ENCODE measurements at regions not wholly inside any gene's neighbourhood (a gene's known extent, or its start where the extent isn't known, plus 50 kb on each side); places are given as distances from the start of the nearest gene placed in this dataset.

DNA sequence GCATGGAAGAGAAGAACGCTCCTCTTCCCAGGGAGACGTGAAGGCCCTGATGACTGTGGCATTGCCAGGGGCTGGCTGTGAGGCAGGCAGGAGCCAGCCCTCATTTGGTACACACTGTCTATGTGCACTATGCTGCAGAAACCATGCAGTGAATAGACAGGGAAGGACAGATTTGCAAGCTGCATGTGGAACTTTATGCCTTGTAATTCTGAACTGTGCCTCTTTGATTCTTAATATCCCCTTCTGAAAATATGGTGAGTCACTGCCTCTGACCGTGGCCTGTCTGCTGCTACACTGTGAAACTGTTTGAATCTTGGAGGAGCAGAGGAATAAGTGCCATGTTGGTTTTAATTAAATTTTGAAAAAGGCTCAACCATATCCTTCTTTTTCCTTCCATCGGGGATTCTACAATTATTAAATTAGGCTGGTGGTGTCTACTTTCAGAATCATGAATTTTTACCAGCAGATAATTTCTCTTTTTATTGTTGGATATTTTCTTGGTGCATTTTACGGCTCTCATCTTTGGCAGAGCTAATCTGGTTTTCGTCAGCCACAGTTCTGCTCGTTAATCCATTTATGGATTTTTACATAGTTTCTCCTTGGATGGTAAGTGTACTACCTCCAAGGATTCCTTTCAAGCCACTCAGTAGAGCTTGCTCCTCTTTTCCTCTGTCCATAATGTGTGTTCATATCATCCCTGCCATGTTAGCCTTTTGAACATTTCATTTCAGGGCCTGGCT is 301.0 kb upstream of the SLC35B3 start:
- no peaks in the 10 kb centered on the region for H3K79me2 ChIP-seq (ENCODE audit: insufficient read depth, low read length)
- H3K4me1 ChIP-seq (ENCODE audit: insufficient read depth, low read length), result no peaks in the 10 kb centered on the region
- ChIA-PET POLR2A (no interaction called here), CTCF (ENCODE audit: low intra/inter-chr PET ratio, low total read pairs) (no interaction called here)
- no peak overlapping the region for H3K4me2 ChIP-seq (ENCODE audit: low read depth, low read length)
- FAIRE-seq, result no peak
- H3K9me3 ChIP-seq (ENCODE audit: low read length), result peaks cover 8% of the 10 kb centered on the region; the same call in 1 of the 2 replicates
- no TSS peak for BruUV-seq (replicated peaks)
- no peak overlapping the region for H3K27ac ChIP-seq (ENCODE audit: extremely low read length, insufficient read depth, low read length)
- no peaks in the 10 kb centered on the region for H3K36me3 ChIP-seq (replicated peaks in 1 of 2; ENCODE audit: control insufficient read depth in 1 of 2, insufficient read depth in 2 of 2, low read length in 2 of 2)
- H3K4me3 ChIP-seq (replicated peaks in 1 of 3; ENCODE audit: insufficient read depth in 1 of 3, low read depth in 2 of 3, low read length in 3 of 3), result no peak overlapping the region
- no peak for ATAC-seq
- no peaks in the 10 kb centered on the region for H3K27me3 ChIP-seq (ENCODE audit: control insufficient read depth in 1 of 2, insufficient read depth in 2 of 2, low read length in 2 of 2)
- no peak overlapping the region for H2AFZ ChIP-seq (ENCODE audit: low read length)
- WGBS (ENCODE audit: low lambda C conversion rate), result 12% methylated on average over 7 of the region's 7 CpGs
- intact Hi-C loops (cut with micrococcal nuclease; ENCODE audit: unreplicated experiment), result no loop called here
- no peaks in the 10 kb centered on the region for H4K20me1 ChIP-seq (ENCODE audit: insufficient read depth, low read length)
- no peak for DNase-seq (ENCODE audit: low spot score)
- no peak overlapping the region for H3K9ac ChIP-seq (ENCODE audit: insufficient read depth, low read depth, low read length)
- in situ Hi-C loops (cut with HindIII; ENCODE audit: extremely low pct_ligation_motif_present, low pct_unique_long_range_greater_than_20kb), result no loop called here
- TF ChIP-seq SOX6 (IDR thresholded peaks at IDR 0.05), result no peak
- no peak for TF ChIP-seq SOX6 (CRISPR knock-in tag; IDR thresholded peaks at IDR 0.05)
- no peak for TF ChIP-seq ZNF792 (CRISPR knock-in tag; IDR thresholded peaks at IDR 0.05)
- no peak for TF ChIP-seq JUN (CRISPR knock-in tag; IDR thresholded peaks at IDR 0.05)
- no peak for TF ChIP-seq NPAS2 (CRISPR knock-in tag; IDR thresholded peaks at IDR 0.05; ENCODE audit: borderline replicate concordance)
- no peak for TF ChIP-seq GABPB1 (CRISPR knock-in tag; IDR thresholded peaks at IDR 0.05)
- no peak for TF ChIP-seq ZNF337 (CRISPR knock-in tag; IDR thresholded peaks at IDR 0.05; ENCODE audit: borderline replicate concordance, low read depth)
- no peak for TF ChIP-seq ZNF329 (CRISPR knock-in tag; IDR thresholded peaks at IDR 0.05; ENCODE audit: low read depth)
- no peak for TF ChIP-seq ZNF816 (CRISPR knock-in tag; IDR thresholded peaks at IDR 0.05; ENCODE audit: borderline replicate concordance)
- no peak for TF ChIP-seq ZNF646 (CRISPR knock-in tag; IDR thresholded peaks at IDR 0.05)
- TF ChIP-seq CBX5 (CRISPR knock-in tag; IDR thresholded peaks at IDR 0.05; ENCODE audit: borderline replicate concordance), result no peak
- no peak for TF ChIP-seq ZNF720 (CRISPR knock-in tag; IDR thresholded peaks at IDR 0.05)
- no peak for TF ChIP-seq ZFP62 (CRISPR knock-in tag; IDR thresholded peaks at IDR 0.05)
- TF ChIP-seq, protein P1, sequence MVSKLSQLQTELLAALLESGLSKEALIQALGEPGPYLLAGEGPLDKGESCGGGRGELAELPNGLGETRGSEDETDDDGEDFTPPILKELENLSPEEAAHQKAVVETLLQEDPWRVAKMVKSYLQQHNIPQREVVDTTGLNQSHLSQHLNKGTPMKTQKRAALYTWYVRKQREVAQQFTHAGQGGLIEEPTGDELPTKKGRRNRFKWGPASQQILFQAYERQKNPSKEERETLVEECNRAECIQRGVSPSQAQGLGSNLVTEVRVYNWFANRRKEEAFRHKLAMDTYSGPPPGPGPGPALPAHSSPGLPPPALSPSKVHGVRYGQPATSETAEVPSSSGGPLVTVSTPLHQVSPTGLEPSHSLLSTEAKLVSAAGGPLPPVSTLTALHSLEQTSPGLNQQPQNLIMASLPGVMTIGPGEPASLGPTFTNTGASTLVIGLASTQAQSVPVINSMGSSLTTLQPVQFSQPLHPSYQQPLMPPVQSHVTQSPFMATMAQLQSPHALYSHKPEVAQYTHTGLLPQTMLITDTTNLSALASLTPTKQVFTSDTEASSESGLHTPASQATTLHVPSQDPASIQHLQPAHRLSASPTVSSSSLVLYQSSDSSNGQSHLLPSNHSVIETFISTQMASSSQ (IDR thresholded peaks at IDR 0.05; ENCODE audit: low read depth), result no peak
- TF ChIP-seq, protein P1 (CRISPR knock-in tag; IDR thresholded peaks at IDR 0.05; ENCODE audit: borderline replicate concordance), result no peak

Data from HepG2 (cell line).